ENCODE measurements at regions not wholly inside any gene's neighbourhood (a gene's known extent, or its start where the extent isn't known, plus 50 kb on each side); places are given as distances from the start of the nearest gene placed in this dataset.

- WGBS = 58% methylated on average over 7 of the region's 7 CpGs
- TF ChIP-seq FOXA1 (IDR thresholded peaks at IDR 0.05) (no peak), TAF1 (conservative IDR thresholded peaks at IDR 0.05) (no peak), NR2F2 (IDR thresholded peaks at IDR 0.05) (no peak), CTCF (IDR thresholded peaks at IDR 0.05; ENCODE audit: low read depth, low read length, missing input control) (no peak), RAD21 (IDR thresholded peaks at IDR 0.05) (peak in 1 of 2 donors; percentile 49), ZBTB33 (IDR thresholded peaks at IDR 0.05) (no peak), REST (IDR thresholded peaks at IDR 0.05) (no peak), YY1 (IDR thresholded peaks at IDR 0.05) (no peak), MAX (IDR thresholded peaks at IDR 0.05) (peak; percentile 10), EGR1 (IDR thresholded peaks at IDR 0.05; ENCODE audit: low read depth in 2 of 2) (no peak), GABPA (IDR thresholded peaks at IDR 0.05 in 1 of 2, conservative IDR thresholded peaks at IDR 0.05 in 1 of 2) (no peak), ATF3 (IDR thresholded peaks at IDR 0.05) (no peak)
- H3K27me3 ChIP-seq (ENCODE audit: control insufficient read depth in 4 of 4, insufficient read depth in 4 of 4, low read length in 3 of 4) = no peaks in the 10 kb centered on the region
- no peak for DNase-seq (ENCODE audit: low spot score)
- no peak overlapping the region for H3K9ac ChIP-seq (ENCODE audit: low read depth in 1 of 2, low read length in 2 of 2)
- H3K27ac ChIP-seq (ENCODE audit: low read depth in 1 of 2, low read length in 2 of 2) = no peak overlapping the region
- H3K4me1 ChIP-seq (ENCODE audit: control insufficient read depth in 4 of 4, insufficient read depth in 4 of 4, low read length in 3 of 4) = no peaks in the 10 kb centered on the region
- H3K36me3 ChIP-seq (ENCODE audit: control insufficient read depth in 4 of 4, insufficient read depth in 3 of 4, low read depth in 1 of 4, low read length in 3 of 4) = no peaks in the 10 kb centered on the region
- H3K4me3 ChIP-seq (ENCODE audit: low read depth in 1 of 3, low read length in 3 of 3) = no peak overlapping the region
- H3K9me3 ChIP-seq (ENCODE audit: control insufficient read depth in 4 of 4, low read length in 3 of 4) = no peaks in the 10 kb centered on the region
Measured at GRCh38 chr9:13899924-13900323, 414.0 kb downstream of the NFIB start.

GRCh38 chr9:13898957-13899356 is 415.0 kb downstream of the NFIB start:
- H3K4me1 ChIP-seq (ENCODE audit: control insufficient read depth in 4 of 4, insufficient read depth in 4 of 4, low read length in 3 of 4) = no peaks in the 10 kb centered on the region
- WGBS = 67% methylated on average over 2 of the region's 2 CpGs
- no peak for DNase-seq (ENCODE audit: low spot score)
- H3K9ac ChIP-seq (ENCODE audit: low read depth in 1 of 2, low read length in 2 of 2) = no peak overlapping the region
- TF ChIP-seq RXRA (IDR thresholded peaks at IDR 0.05) = no peak
- H3K9me3 ChIP-seq (ENCODE audit: control insufficient read depth in 4 of 4, low read length in 3 of 4) = no peaks in the 10 kb centered on the region
- H3K4me3 ChIP-seq (ENCODE audit: low read depth in 1 of 3, low read length in 3 of 3) = no peak overlapping the region
- H3K27me3 ChIP-seq (ENCODE audit: control insufficient read depth in 4 of 4, insufficient read depth in 4 of 4, low read length in 3 of 4) = no peaks in the 10 kb centered on the region
- H3K36me3 ChIP-seq (ENCODE audit: control insufficient read depth in 4 of 4, insufficient read depth in 3 of 4, low read depth in 1 of 4, low read length in 3 of 4) = no peaks in the 10 kb centered on the region
- no peak overlapping the region for H3K27ac ChIP-seq (ENCODE audit: low read depth in 1 of 2, low read length in 2 of 2)
